IPS-18c (cell line): ENCODE measurements at regions not wholly inside any gene's neighbourhood (a gene's known extent, or its start where the extent isn't known, plus 50 kb on each side); places are given as distances from the start of the nearest gene placed in this dataset.

Source experiments
- H3K4me3 ChIP-seq: 2 replicates; pipeline ENCODE4 v1.7.0; 2013; ENCODE audit warnings: low read depth, mild to moderate bottlenecking, low read length, moderate library complexity; ENCODE audit not compliant: insufficient read depth
- H3K9me3 ChIP-seq: one replicate; pipeline ENCODE4 v1.6.1; 2013; ENCODE audit warnings: mild to moderate bottlenecking, low read length, moderate library complexity; ENCODE audit not compliant: control insufficient read depth, insufficient read depth

- peaks cover 2% of the 10 kb centered on the region for H3K9me3 ChIP-seq
Observed at GRCh38 chr12:94771741-94772140, 121.4 kb upstream of the TMCC3 start.

GRCh38 chr12:94771199-94771598 lies 120.8 kb upstream of the TMCC3 start:
- Histone ChIP-seq H3K4me3 (no peak overlapping the region), H3K9me3 (peaks cover 2% of the 10 kb centered on the region)

More at GRCh38 chr12:94771741-94772140, 121.4 kb upstream of the TMCC3 start:
- H3K4me3 ChIP-seq, result no peak overlapping the region

GRCh38 chr12:94770791-94771190 lies 120.4 kb upstream of the TMCC3 start:
- no peak overlapping the region for H3K4me3 ChIP-seq
- peaks cover 2% of the 10 kb centered on the region for H3K9me3 ChIP-seq

GRCh38 chr12:94769776-94770759 lies 119.7 kb upstream of the TMCC3 start:
- H3K9me3 ChIP-seq, result peaks cover 2% of the 10 kb centered on the region
- no peak overlapping the region for H3K4me3 ChIP-seq

- Histone ChIP-seq H3K4me3 (no peak overlapping the region), H3K9me3 (peaks cover 2% of the 10 kb centered on the region)
Observed at GRCh38 chr12:94769047-94769420, 118.7 kb upstream of the TMCC3 start.

GRCh38 chr12:94768398-94769046 lies 118.2 kb upstream of the TMCC3 start:
- Histone ChIP-seq H3K9me3 (peaks cover 2% of the 10 kb centered on the region), H3K4me3 (no peak overlapping the region)

GRCh38 chr12:94767956-94768355 lies 117.6 kb upstream of the TMCC3 start:
- H3K9me3 ChIP-seq, result peaks cover 2% of the 10 kb centered on the region
- H3K4me3 ChIP-seq, result no peak overlapping the region

GRCh38 chr12:94766397-94766796 lies 116.0 kb upstream of the TMCC3 start:
- no peak overlapping the region for H3K4me3 ChIP-seq
- H3K9me3 ChIP-seq, result peaks cover 2% of the 10 kb centered on the region

GRCh38 chr12:94763462-94763861 lies 113.1 kb upstream of the TMCC3 start:
- no peak overlapping the region for H3K4me3 ChIP-seq
- peaks cover 2% of the 10 kb centered on the region for H3K9me3 ChIP-seq

GRCh38 chr12:94762943-94763342 lies 112.6 kb upstream of the TMCC3 start:
- peaks cover 2% of the 10 kb centered on the region for H3K9me3 ChIP-seq
- H3K4me3 ChIP-seq, result no peak overlapping the region

GRCh38 chr12:94762259-94762942 lies 112.0 kb upstream of the TMCC3 start:
- Histone ChIP-seq H3K4me3 (no peak overlapping the region), H3K9me3 (peaks cover 1% of the 10 kb centered on the region)

- no peak overlapping the region for H3K4me3 ChIP-seq
- H3K9me3 ChIP-seq, result no peaks in the 10 kb centered on the region
Observed at GRCh38 chr12:94761559-94761958, 111.2 kb upstream of the TMCC3 start.

GRCh38 chr12:94760786-94761185 lies 110.4 kb upstream of the TMCC3 start:
- H3K4me3 ChIP-seq, result no peak overlapping the region
- H3K9me3 ChIP-seq, result no peaks in the 10 kb centered on the region

GRCh38 chr12:94756789-94757188 lies 106.4 kb upstream of the TMCC3 start:
- Histone ChIP-seq H3K9me3 (no peaks in the 10 kb centered on the region), H3K4me3 (no peak overlapping the region)

GRCh38 chr12:94755598-94755997 lies 105.2 kb upstream of the TMCC3 start:
- Histone ChIP-seq H3K9me3 (no peaks in the 10 kb centered on the region), H3K4me3 (no peak overlapping the region)

- no peak overlapping the region for H3K4me3 ChIP-seq
- H3K9me3 ChIP-seq, result no peaks in the 10 kb centered on the region
Observed at GRCh38 chr12:94754653-94755052, 104.3 kb upstream of the TMCC3 start.

- Histone ChIP-seq H3K9me3 (no peaks in the 10 kb centered on the region), H3K4me3 (no peak overlapping the region)
Observed at GRCh38 chr12:94753036-94753679, 102.8 kb upstream of the TMCC3 start.
